DOHH2 (cell line): ENCODE measurements at regions not wholly inside any gene's neighbourhood (a gene's known extent, or its start where the extent isn't known, plus 50 kb on each side); places are given as distances from the start of the nearest gene placed in this dataset.

Source experiments
- H3F3A ChIP-seq: fragments of 200-600 bp; sonication (generic), shearing (Covaris generic); 2 replicates; pipeline ENCODE4 v1.6.0; 2016; ENCODE audit warnings: antibody characterized with exemption, mild to moderate bottlenecking; ENCODE audit not compliant: control insufficient read depth, insufficient read depth
- H3K27ac ChIP-seq: fragments of 200-600 bp; sonication (generic); 2 replicates; pipeline ENCODE4 v1.5.1; 2014; ENCODE audit warnings: low read depth, mild to moderate bottlenecking, low read length, moderate library complexity
- H3K27me3 ChIP-seq: fragments of 200-600 bp; sonication (generic); 2 replicates; pipeline ENCODE4 v1.6.1; 2014; ENCODE audit warnings: mild to moderate bottlenecking, low read length, mixed read lengths; ENCODE audit not compliant: control insufficient read depth
- H3K36me3 ChIP-seq: fragments of 200-600 bp; sonication (generic); 2 replicates; pipeline ENCODE4 v1.6.1; 2014; ENCODE audit warnings: mild to moderate bottlenecking, low read length, moderate library complexity, mixed read lengths; ENCODE audit not compliant: control insufficient read depth
- H3K4me1 ChIP-seq: fragments of 200-600 bp; sonication (generic); 2 replicates; pipeline ENCODE4 v1.6.1; 2014; ENCODE audit warnings: mild to moderate bottlenecking, low read length, mixed read lengths; ENCODE audit not compliant: control insufficient read depth
- H3K4me2 ChIP-seq: fragments of 200-600 bp; sonication (generic); 2 replicates; pipeline ENCODE4 v1.6.0; 2014; ENCODE audit warnings: mild to moderate bottlenecking, low read length, moderate library complexity
- H3K4me3 ChIP-seq: fragments of 200-600 bp; sonication (generic); 2 replicates; pipeline ENCODE4 v1.5.1; 2014; ENCODE audit warnings: mild to moderate bottlenecking, low read length, mixed read lengths
- H3K79me2 ChIP-seq: fragments of 200-600 bp; sonication (generic); 2 replicates; pipeline ENCODE4 v1.6.1; 2014; ENCODE audit warnings: mild to moderate bottlenecking, low read length, mixed read lengths; ENCODE audit not compliant: control insufficient read depth
- H3K9me2 ChIP-seq: fragments of 200-600 bp; sonication (generic); replicated peaks from 2 replicates; pipeline ENCODE4 v1.6.1; 2014; ENCODE audit warnings: mild to moderate bottlenecking, low read length, mixed read lengths; ENCODE audit not compliant: control insufficient read depth
- H3K9me3 ChIP-seq: fragments of 200-600 bp; sonication (generic); 2 replicates; pipeline ENCODE4 v1.6.1; 2014; ENCODE audit warnings: antibody characterized with exemption, low read length, mixed read lengths; ENCODE audit not compliant: control insufficient read depth, insufficient read depth
- H4K20me1 ChIP-seq: fragments of 200-600 bp; sonication (generic); 2 replicates; pipeline ENCODE4 v1.6.0; 2014; ENCODE audit warnings: low read depth, mild to moderate bottlenecking, antibody characterized with exemption, low read length, moderate library complexity; ENCODE audit not compliant: control insufficient read depth, insufficient read depth
- EZH2phosphoT487 ChIP-seq: fragments of 200-600 bp; sonication (generic); IDR thresholded peaks from 2 replicates; pipeline ENCODE4 v1.6.1; 2017; ENCODE audit warnings: borderline replicate concordance, mild to moderate bottlenecking, antibody characterized with exemption, low read length, moderate library complexity, mixed read lengths
- TF ChIP-seq, protein P1 (sequence below): fragments of 200-600 bp; sonication (generic); IDR thresholded peaks from one replicate; pipeline ENCODE4 v1.5.1; 2014; ENCODE audit warnings: antibody characterized with exemption, mild to moderate bottlenecking, low read depth, low read length; ENCODE audit not compliant: poor library complexity, severe bottlenecking

DNA sequence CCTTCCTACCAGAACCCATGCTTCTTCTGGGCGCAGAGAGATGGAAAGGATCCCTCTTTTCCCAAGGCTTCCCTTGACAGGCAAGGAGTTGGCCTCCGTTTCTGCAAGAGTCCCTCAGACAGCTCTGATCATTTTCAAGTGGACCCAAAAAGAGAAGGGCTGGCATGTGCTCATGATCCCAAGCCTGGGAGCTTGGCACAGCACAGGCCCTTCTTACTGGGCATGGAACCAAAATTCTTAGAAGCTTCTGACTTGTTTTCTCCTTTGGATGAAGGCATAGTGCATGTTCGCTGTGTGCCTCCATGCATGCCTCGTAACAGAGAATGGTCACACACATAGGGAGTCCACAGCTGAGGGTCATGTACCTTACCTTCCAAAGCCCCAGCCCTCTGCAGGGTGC, 449.6 kb downstream of the MIAT start:
- Histone ChIP-seq H3K9me2 (no peaks in the 10 kb centered on the region), H3K27ac (no peak overlapping the region), H3F3A (no peaks in the 10 kb centered on the region), H3K4me1 (no peaks in the 10 kb centered on the region), H3K79me2 (no peaks in the 10 kb centered on the region), H3K4me3 (no peak overlapping the region), H3K27me3 (no peaks in the 10 kb centered on the region), H3K9me3 (no peaks in the 10 kb centered on the region; the same call in 1 of the 2 replicates), H3K4me2 (no peak overlapping the region), H4K20me1 (no peaks in the 10 kb centered on the region; the same call in 1 of the 2 replicates), H3K36me3 (no peaks in the 10 kb centered on the region)
- no peak for TF ChIP-seq EZH2phosphoT487
- TF ChIP-seq, protein P1, sequence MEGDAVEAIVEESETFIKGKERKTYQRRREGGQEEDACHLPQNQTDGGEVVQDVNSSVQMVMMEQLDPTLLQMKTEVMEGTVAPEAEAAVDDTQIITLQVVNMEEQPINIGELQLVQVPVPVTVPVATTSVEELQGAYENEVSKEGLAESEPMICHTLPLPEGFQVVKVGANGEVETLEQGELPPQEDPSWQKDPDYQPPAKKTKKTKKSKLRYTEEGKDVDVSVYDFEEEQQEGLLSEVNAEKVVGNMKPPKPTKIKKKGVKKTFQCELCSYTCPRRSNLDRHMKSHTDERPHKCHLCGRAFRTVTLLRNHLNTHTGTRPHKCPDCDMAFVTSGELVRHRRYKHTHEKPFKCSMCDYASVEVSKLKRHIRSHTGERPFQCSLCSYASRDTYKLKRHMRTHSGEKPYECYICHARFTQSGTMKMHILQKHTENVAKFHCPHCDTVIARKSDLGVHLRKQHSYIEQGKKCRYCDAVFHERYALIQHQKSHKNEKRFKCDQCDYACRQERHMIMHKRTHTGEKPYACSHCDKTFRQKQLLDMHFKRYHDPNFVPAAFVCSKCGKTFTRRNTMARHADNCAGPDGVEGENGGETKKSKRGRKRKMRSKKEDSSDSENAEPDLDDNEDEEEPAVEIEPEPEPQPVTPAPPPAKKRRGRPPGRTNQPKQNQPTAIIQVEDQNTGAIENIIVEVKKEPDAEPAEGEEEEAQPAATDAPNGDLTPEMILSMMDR, result no peak

DNA sequence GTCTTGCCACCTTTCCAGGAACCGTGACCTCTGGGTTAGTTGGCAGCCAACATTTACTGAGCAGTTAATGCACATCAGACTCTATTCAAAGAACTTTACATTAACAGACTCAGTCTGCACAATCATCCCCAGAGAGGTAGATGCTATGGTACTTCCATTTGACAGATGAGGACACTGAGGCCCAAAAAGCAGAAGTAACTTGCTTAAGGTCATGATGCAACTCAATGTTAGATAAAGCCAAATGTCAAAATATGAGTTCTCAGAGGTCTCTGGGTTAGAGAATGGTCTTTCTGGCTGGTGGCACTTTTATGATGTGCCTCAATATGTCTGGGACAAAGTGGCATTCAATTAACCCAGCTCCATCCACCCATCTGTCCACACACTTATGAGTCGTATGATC, 450.0 kb downstream of the MIAT start:
- H3K27ac ChIP-seq, result no peak overlapping the region
- no peaks in the 10 kb centered on the region; the same call in 1 of the 2 replicates for H4K20me1 ChIP-seq
- no peak overlapping the region for H3K4me2 ChIP-seq
- no peaks in the 10 kb centered on the region for H3F3A ChIP-seq
- no peak for TF ChIP-seq EZH2phosphoT487
- TF ChIP-seq, protein P1, result no peak
- no peak overlapping the region for H3K4me3 ChIP-seq
- H3K36me3 ChIP-seq, result no peaks in the 10 kb centered on the region
- no peaks in the 10 kb centered on the region for H3K4me1 ChIP-seq
- no peaks in the 10 kb centered on the region for H3K9me2 ChIP-seq
- no peaks in the 10 kb centered on the region for H3K27me3 ChIP-seq
- no peaks in the 10 kb centered on the region for H3K79me2 ChIP-seq
- no peaks in the 10 kb centered on the region; the same call in 1 of the 2 replicates for H3K9me3 ChIP-seq

DNA sequence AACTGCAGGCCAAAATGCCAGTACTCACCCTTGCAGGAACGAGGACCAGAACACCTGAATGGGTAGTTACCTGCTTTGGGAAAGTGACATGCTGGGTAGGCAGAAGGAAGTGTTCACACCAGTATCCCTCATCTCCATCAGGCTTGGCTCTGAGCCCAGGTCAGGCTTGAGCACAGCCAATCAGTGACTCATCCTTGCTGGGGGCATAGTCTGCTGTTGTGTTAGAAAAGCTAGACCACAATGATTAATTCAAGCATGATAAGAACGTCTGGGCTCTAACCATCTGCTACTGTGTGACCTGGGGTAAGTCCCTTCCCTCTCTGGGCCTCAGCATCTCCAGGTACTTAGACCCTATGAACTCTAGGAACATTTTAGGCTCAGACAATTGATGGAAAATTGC, 450.4 kb downstream of the MIAT start:
- no peaks in the 10 kb centered on the region for H3F3A ChIP-seq
- H3K4me1 ChIP-seq, result no peaks in the 10 kb centered on the region
- no peak overlapping the region for H3K4me3 ChIP-seq
- H3K79me2 ChIP-seq, result no peaks in the 10 kb centered on the region
- H3K27ac ChIP-seq, result no peak overlapping the region
- no peak overlapping the region for H3K4me2 ChIP-seq
- H3K27me3 ChIP-seq, result no peaks in the 10 kb centered on the region
- no peaks in the 10 kb centered on the region for H3K9me2 ChIP-seq
- TF ChIP-seq, protein P1, result no peak
- TF ChIP-seq EZH2phosphoT487, result no peak
- no peaks in the 10 kb centered on the region for H3K36me3 ChIP-seq
- H3K9me3 ChIP-seq, result no peaks in the 10 kb centered on the region; the same call in 1 of the 2 replicates
- no peaks in the 10 kb centered on the region; the same call in 1 of the 2 replicates for H4K20me1 ChIP-seq
